DOHH2 (cell line): ENCODE measurements at regions not wholly inside any gene's neighbourhood (a gene's known extent, or its start where the extent isn't known, plus 50 kb on each side); places are given as distances from the start of the nearest gene placed in this dataset.

Experiments used
- H3F3A ChIP-seq: fragments of 200-600 bp; sonication (generic), shearing (Covaris generic); 2 replicates; pipeline ENCODE4 v1.6.0; 2016; ENCODE audit warnings: antibody characterized with exemption, mild to moderate bottlenecking; ENCODE audit not compliant: control insufficient read depth, insufficient read depth
- H3K27ac ChIP-seq: fragments of 200-600 bp; sonication (generic); 2 replicates; pipeline ENCODE4 v1.5.1; 2014; ENCODE audit warnings: low read depth, mild to moderate bottlenecking, low read length, moderate library complexity
- H3K27me3 ChIP-seq: fragments of 200-600 bp; sonication (generic); 2 replicates; pipeline ENCODE4 v1.6.1; 2014; ENCODE audit warnings: mild to moderate bottlenecking, low read length, mixed read lengths; ENCODE audit not compliant: control insufficient read depth
- H3K36me3 ChIP-seq: fragments of 200-600 bp; sonication (generic); 2 replicates; pipeline ENCODE4 v1.6.1; 2014; ENCODE audit warnings: mild to moderate bottlenecking, low read length, moderate library complexity, mixed read lengths; ENCODE audit not compliant: control insufficient read depth
- H3K4me1 ChIP-seq: fragments of 200-600 bp; sonication (generic); 2 replicates; pipeline ENCODE4 v1.6.1; 2014; ENCODE audit warnings: mild to moderate bottlenecking, low read length, mixed read lengths; ENCODE audit not compliant: control insufficient read depth
- H3K4me2 ChIP-seq: fragments of 200-600 bp; sonication (generic); 2 replicates; pipeline ENCODE4 v1.6.0; 2014; ENCODE audit warnings: mild to moderate bottlenecking, low read length, moderate library complexity
- H3K4me3 ChIP-seq: fragments of 200-600 bp; sonication (generic); 2 replicates; pipeline ENCODE4 v1.5.1; 2014; ENCODE audit warnings: mild to moderate bottlenecking, low read length, mixed read lengths
- H3K79me2 ChIP-seq: fragments of 200-600 bp; sonication (generic); 2 replicates; pipeline ENCODE4 v1.6.1; 2014; ENCODE audit warnings: mild to moderate bottlenecking, low read length, mixed read lengths; ENCODE audit not compliant: control insufficient read depth
- H3K9me2 ChIP-seq: fragments of 200-600 bp; sonication (generic); replicated peaks from 2 replicates; pipeline ENCODE4 v1.6.1; 2014; ENCODE audit warnings: mild to moderate bottlenecking, low read length, mixed read lengths; ENCODE audit not compliant: control insufficient read depth
- H3K9me3 ChIP-seq: fragments of 200-600 bp; sonication (generic); 2 replicates; pipeline ENCODE4 v1.6.1; 2014; ENCODE audit warnings: antibody characterized with exemption, low read length, mixed read lengths; ENCODE audit not compliant: control insufficient read depth, insufficient read depth
- H4K20me1 ChIP-seq: fragments of 200-600 bp; sonication (generic); 2 replicates; pipeline ENCODE4 v1.6.0; 2014; ENCODE audit warnings: low read depth, mild to moderate bottlenecking, antibody characterized with exemption, low read length, moderate library complexity; ENCODE audit not compliant: control insufficient read depth, insufficient read depth
- CTCF ChIP-seq: fragments of 200-600 bp; sonication (generic); IDR thresholded peaks from one replicate; pipeline ENCODE4 v1.5.1; 2014; ENCODE audit warnings: antibody characterized with exemption, mild to moderate bottlenecking, low read depth, low read length; ENCODE audit not compliant: poor library complexity, severe bottlenecking
- EZH2phosphoT487 ChIP-seq: fragments of 200-600 bp; sonication (generic); IDR thresholded peaks from 2 replicates; pipeline ENCODE4 v1.6.1; 2017; ENCODE audit warnings: borderline replicate concordance, mild to moderate bottlenecking, antibody characterized with exemption, low read length, moderate library complexity, mixed read lengths

- Histone ChIP-seq H3K27me3 (no peaks in the 10 kb centered on the region), H3K27ac (no peak overlapping the region), H3K4me3 (no peak overlapping the region), H3K4me2 (no peak overlapping the region), H3K79me2 (no peaks in the 10 kb centered on the region), H3K4me1 (no peaks in the 10 kb centered on the region), H3K9me3 (no peaks in the 10 kb centered on the region), H4K20me1 (no peaks in the 10 kb centered on the region), H3K36me3 (no peaks in the 10 kb centered on the region), H3K9me2 (no peaks in the 10 kb centered on the region), H3F3A (no peaks in the 10 kb centered on the region)
- TF ChIP-seq CTCF (no peak), EZH2phosphoT487 (no peak)
Measured at GRCh38 chr18:60686142-60686541, 313.6 kb upstream of the MC4R start.

- Histone ChIP-seq H3F3A (no peaks in the 10 kb centered on the region), H3K27me3 (no peaks in the 10 kb centered on the region), H3K4me2 (no peak overlapping the region), H3K9me3 (no peaks in the 10 kb centered on the region), H3K4me1 (no peaks in the 10 kb centered on the region), H4K20me1 (no peaks in the 10 kb centered on the region), H3K79me2 (no peaks in the 10 kb centered on the region), H3K36me3 (no peaks in the 10 kb centered on the region), H3K4me3 (no peak overlapping the region), H3K9me2 (no peaks in the 10 kb centered on the region), H3K27ac (no peak overlapping the region)
- TF ChIP-seq EZH2phosphoT487 (no peak), CTCF (no peak)
Measured at GRCh38 chr18:60691061-60691460, 318.5 kb upstream of the MC4R start.

- TF ChIP-seq EZH2phosphoT487 = no peak
- TF ChIP-seq CTCF = no peak
- Histone ChIP-seq H3K9me3 (no peaks in the 10 kb centered on the region), H3K4me2 (no peak overlapping the region), H3K79me2 (no peaks in the 10 kb centered on the region), H3K4me3 (no peak overlapping the region), H3K4me1 (no peaks in the 10 kb centered on the region), H3F3A (no peaks in the 10 kb centered on the region), H3K9me2 (no peaks in the 10 kb centered on the region), H3K27me3 (no peaks in the 10 kb centered on the region), H4K20me1 (no peaks in the 10 kb centered on the region), H3K36me3 (no peaks in the 10 kb centered on the region), H3K27ac (no peak overlapping the region)
Measured at GRCh38 chr18:60693426-60693825, 320.9 kb upstream of the MC4R start.

GRCh38 chr18:60698901-60699300 lies 326.3 kb upstream of the MC4R start:
- no peaks in the 10 kb centered on the region for H3K36me3 ChIP-seq
- TF ChIP-seq EZH2phosphoT487 (no peak), CTCF (no peak)
- H3K4me1 ChIP-seq = no peaks in the 10 kb centered on the region
- no peaks in the 10 kb centered on the region for H4K20me1 ChIP-seq
- H3K9me3 ChIP-seq = no peaks in the 10 kb centered on the region
- H3F3A ChIP-seq = no peaks in the 10 kb centered on the region
- no peaks in the 10 kb centered on the region for H3K9me2 ChIP-seq
- no peak overlapping the region for H3K4me3 ChIP-seq
- no peaks in the 10 kb centered on the region for H3K27me3 ChIP-seq
- H3K27ac ChIP-seq = no peak overlapping the region
- H3K4me2 ChIP-seq = no peak overlapping the region
- no peaks in the 10 kb centered on the region for H3K79me2 ChIP-seq
